Natural killer cell (primary cell): ENCODE measurements at regions not wholly inside any gene's neighbourhood (a gene's known extent, or its start where the extent isn't known, plus 50 kb on each side); places are given as distances from the start of the nearest gene placed in this dataset.
"Not testable (repeated sequence)": the region's sequence is repeated elsewhere in the genome, so short reads cannot be mapped to it uniquely, and the experiment has no call there.

Experiments
- ATAC-seq, 3 donors: fragments of 150-1000 bp in 2 of 3; fragments of 200-7000 bp in 1 of 3; cut with Tn5 transposase; 1 replicate in 1 of 3; 2 replicates in 2 of 3; pipeline ENCODE4 v1.10.0; 2021; ENCODE audit warnings: mild to moderate bottlenecking in 2 of 3, moderate library complexity in 2 of 3
- DNase-seq, 2 donors: peaks; one replicate each; pipeline versions ENCODE4 v3.0.0 to v3.0.0-alpha.2; 2013 to 2021; ENCODE audit warnings: mixed read lengths in 1 of 2
- H3K27ac ChIP-seq: one replicate; pipeline ENCODE4 v1.5.1; 2013; ENCODE audit warnings: mild to moderate bottlenecking, low read length
- H3K27me3 ChIP-seq: one replicate; pipeline ENCODE4 v1.6.1; 2013; ENCODE audit warnings: low read length; ENCODE audit not compliant: control insufficient read depth, insufficient read depth
- H3K36me3 ChIP-seq: one replicate; pipeline ENCODE4 v1.6.1; 2013; ENCODE audit warnings: low read length; ENCODE audit not compliant: control insufficient read depth, insufficient read depth
- H3K4me1 ChIP-seq: one replicate; pipeline ENCODE4 v1.6.1; 2013; ENCODE audit warnings: low read length; ENCODE audit not compliant: control insufficient read depth, insufficient read depth
- H3K4me3 ChIP-seq: one replicate; pipeline ENCODE4 v1.5.1; 2013; ENCODE audit warnings: low read length
- H3K9me3 ChIP-seq: one replicate; pipeline ENCODE4 v1.6.1; 2013; ENCODE audit warnings: low read length; ENCODE audit not compliant: control insufficient read depth, insufficient read depth
- H3K27ac Mint-ChIP-seq, 2 donors: one replicate each; pipeline ENCODE4 v1.8.0; 2022; ENCODE audit warnings: mild to moderate bottlenecking in 2 of 2, mixed read lengths in 2 of 2, moderate library complexity in 1 of 2
- H3K27me3 Mint-ChIP-seq, 2 donors: one replicate each; pipeline ENCODE4 v1.8.0; 2022; ENCODE audit warnings: low read depth in 2 of 2, mixed read lengths in 2 of 2
- H3K36me3 Mint-ChIP-seq: one replicate; pipeline ENCODE4 v1.8.0; 2022; ENCODE audit warnings: mixed read lengths
- H3K4me1 Mint-ChIP-seq, 2 donors: one replicate each; pipeline ENCODE4 v1.8.0; 2022; ENCODE audit warnings: mixed read lengths in 2 of 2
- H3K4me3 Mint-ChIP-seq: one replicate; pipeline ENCODE4 v1.8.0; 2022; ENCODE audit warnings: mild to moderate bottlenecking, moderate library complexity, mixed read lengths
- H3K9me3 Mint-ChIP-seq, 2 donors: one replicate each; pipeline ENCODE4 v1.8.0; 2022; ENCODE audit warnings: mixed read lengths in 2 of 2
- WGBS: methylation state at CpG from one replicate; pipeline ENCODE4 v1.1.7; 2013; ENCODE audit warnings: missing lambda C conversion rate; ENCODE audit not compliant: insufficient coverage; 5-methylcytosine and 5-hydroxymethylcytosine counted together
- intact Hi-C: fragments of 100-400 bp; cut with micrococcal nuclease; formaldehyde crosslinking; loops from one replicate; pipeline ENCODE4 v1.14.2; 2022
- TF ChIP-seq, protein P1 (sequence below): fragments of 200-600 bp; IDR thresholded peaks from one replicate; pipeline ENCODE4 v1.8.0; 2022; ENCODE audit warnings: antibody characterized with exemption

DNA sequence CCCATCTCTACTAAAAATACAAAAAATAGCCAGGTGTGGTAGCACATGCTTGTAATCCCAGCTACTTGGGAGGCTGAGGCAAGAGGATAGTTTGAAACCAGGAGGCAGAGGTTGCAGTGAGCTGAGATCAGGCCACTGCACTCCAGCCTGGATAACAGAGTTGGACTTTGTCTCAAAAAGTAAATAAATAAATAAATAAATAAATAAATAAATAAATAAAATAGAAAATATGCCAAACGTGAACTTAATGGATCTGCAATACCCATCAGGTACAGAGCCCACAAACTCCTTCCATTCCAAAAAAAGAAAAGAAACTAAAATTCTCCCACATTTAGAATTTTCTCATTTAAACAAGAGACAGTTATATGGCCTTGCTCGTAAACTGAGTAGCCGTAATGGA lies 702.7 kb downstream of the CDH18 start:
- Histone ChIP-seq H3K27me3 (no peaks in the 10 kb centered on the region), H3K4me1 (no peaks in the 10 kb centered on the region), H3K4me3 (no peak overlapping the region), H3K9me3 (peaks cover 12% of the 10 kb centered on the region), H3K27ac (no peak overlapping the region), H3K36me3 (no peaks in the 10 kb centered on the region)
- Mint-ChIP-seq H3K4me3 (no peak overlapping the region), H3K9me3 (peaks cover 15 to 22% of the 10 kb centered on the region in 2 donors), H3K36me3 (peaks cover 8% of the 10 kb centered on the region), H3K27ac (no peak overlapping the region), H3K4me1 (no peaks in the 10 kb centered on the region), H3K27me3 (no peaks in the 10 kb centered on the region)
- no peak for DNase-seq
- 86% methylated on average over 1 of the region's 3 CpGs for WGBS
- ATAC-seq: no peak
- TF ChIP-seq, protein P1, sequence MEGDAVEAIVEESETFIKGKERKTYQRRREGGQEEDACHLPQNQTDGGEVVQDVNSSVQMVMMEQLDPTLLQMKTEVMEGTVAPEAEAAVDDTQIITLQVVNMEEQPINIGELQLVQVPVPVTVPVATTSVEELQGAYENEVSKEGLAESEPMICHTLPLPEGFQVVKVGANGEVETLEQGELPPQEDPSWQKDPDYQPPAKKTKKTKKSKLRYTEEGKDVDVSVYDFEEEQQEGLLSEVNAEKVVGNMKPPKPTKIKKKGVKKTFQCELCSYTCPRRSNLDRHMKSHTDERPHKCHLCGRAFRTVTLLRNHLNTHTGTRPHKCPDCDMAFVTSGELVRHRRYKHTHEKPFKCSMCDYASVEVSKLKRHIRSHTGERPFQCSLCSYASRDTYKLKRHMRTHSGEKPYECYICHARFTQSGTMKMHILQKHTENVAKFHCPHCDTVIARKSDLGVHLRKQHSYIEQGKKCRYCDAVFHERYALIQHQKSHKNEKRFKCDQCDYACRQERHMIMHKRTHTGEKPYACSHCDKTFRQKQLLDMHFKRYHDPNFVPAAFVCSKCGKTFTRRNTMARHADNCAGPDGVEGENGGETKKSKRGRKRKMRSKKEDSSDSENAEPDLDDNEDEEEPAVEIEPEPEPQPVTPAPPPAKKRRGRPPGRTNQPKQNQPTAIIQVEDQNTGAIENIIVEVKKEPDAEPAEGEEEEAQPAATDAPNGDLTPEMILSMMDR: no peak
- intact Hi-C loops: no loop called here

DNA sequence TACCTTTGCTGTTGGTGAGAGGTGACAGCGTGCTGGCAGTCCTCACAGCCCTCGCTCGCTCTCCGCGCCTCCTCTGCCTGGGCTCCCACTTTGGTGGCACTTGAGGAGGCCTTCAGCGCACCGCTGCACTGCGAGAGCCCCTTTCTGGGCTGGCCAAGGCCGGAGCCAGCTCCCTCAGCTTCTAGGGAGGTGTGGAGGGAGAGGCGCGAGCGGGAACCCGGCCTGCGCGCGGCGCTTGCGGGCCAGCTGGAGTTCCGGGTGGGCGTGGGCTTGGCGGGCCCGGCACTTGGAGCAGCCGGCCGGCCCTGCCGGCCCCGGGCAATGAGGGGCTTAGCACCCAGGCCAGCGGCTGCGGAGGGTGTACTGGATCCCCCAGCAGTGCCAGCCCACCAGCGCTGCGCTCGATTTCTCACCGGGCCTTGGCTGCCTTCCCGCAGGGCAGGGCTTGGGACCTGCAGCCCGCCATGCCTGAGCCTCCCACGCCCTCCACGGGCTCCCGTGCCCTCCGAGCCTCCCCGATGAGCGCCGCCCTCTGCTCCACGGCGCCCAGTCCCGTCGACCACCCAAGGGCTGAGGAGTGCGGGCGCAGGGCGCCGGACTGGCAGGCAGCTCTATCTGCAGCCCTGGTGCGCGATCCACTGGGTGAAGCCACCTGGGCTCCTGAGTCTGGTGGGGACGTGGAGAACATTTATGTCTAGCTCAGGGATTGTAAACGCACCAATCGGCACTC lies 700.3 kb downstream of the CDH18 start:
- H3K36me3 Mint-ChIP-seq, H3K4me1 ChIP-seq, H3K27me3 ChIP-seq, H3K36me3 ChIP-seq, H3K4me3 ChIP-seq, ATAC-seq, H3K4me1 Mint-ChIP-seq, DNase-seq, H3K27me3 Mint-ChIP-seq, intact Hi-C loops, H3K27ac Mint-ChIP-seq, H3K4me3 Mint-ChIP-seq, H3K27ac ChIP-seq: not testable (repeated sequence)
- peaks cover 15% of the 10 kb centered on the region for H3K9me3 ChIP-seq
- 90% methylated on average over 54 of the region's 54 CpGs for WGBS
- peaks cover 10 to 18% of the 10 kb centered on the region in 2 donors for H3K9me3 Mint-ChIP-seq

DNA sequence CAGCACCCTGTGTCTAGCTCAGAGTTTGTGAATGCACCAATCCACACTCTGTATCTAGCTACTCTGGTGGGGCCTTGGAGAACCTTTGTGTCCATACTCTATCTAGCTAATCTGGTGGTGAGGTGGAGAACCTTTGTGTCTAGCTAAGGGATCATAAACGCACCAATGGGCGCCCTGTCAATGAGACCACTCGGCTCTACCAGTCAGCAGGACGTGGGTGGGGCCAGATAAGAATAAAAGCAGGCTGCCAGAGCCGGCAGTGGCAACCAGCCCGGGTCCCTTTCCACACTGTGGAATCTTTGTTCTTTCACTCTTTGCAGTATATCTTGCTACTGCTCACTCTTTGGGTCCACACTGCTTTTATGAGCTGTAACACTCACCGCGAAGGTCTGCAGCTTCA lies 699.7 kb downstream of the CDH18 start:
- DNase-seq, H3K4me3 ChIP-seq, H3K4me1 ChIP-seq, H3K36me3 ChIP-seq, H3K4me1 Mint-ChIP-seq, H3K27me3 ChIP-seq, H3K27ac ChIP-seq, H3K27ac Mint-ChIP-seq, H3K4me3 Mint-ChIP-seq, H3K36me3 Mint-ChIP-seq, H3K27me3 Mint-ChIP-seq, intact Hi-C loops, ATAC-seq: not testable (repeated sequence)
- H3K9me3 ChIP-seq: peaks cover 15% of the 10 kb centered on the region
- WGBS: 84% methylated on average over 8 of the region's 8 CpGs
- H3K9me3 Mint-ChIP-seq: peaks cover 13 to 15% of the 10 kb centered on the region in 2 donors

DNA sequence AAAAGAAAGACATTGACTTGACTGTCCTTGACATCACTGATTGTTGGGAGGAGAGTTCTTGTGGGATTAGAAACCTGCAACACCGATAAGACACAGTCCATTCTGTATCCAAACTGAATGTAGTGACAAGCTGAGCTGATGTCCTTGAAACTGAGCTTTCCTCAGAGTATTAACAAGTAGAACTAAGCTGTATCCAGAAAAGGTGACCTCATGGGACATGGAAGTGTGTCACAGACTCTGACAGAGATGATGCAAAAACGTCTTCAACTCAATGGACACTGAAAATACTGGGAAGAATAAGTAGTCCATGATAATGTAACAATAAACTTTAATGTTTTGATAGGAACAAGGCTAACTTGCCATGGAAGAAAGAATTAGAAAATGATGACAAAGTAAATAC lies 690.1 kb downstream of the CDH18 start:
- Mint-ChIP-seq H3K4me3 (no peak overlapping the region), H3K4me1 (no peaks in the 10 kb centered on the region), H3K27me3 (no peaks in the 10 kb centered on the region), H3K27ac (no peak overlapping the region), H3K36me3 (peaks cover 6% of the 10 kb centered on the region), H3K9me3 (peaks cover 15 to 16% of the 10 kb centered on the region in 2 donors)
- H3K9me3 ChIP-seq: no peaks in the 10 kb centered on the region
- intact Hi-C loops: no loop called here
- no peaks in the 10 kb centered on the region for H3K4me1 ChIP-seq
- no peak overlapping the region for H3K4me3 ChIP-seq
- TF ChIP-seq, protein P1: no peak
- no peak for ATAC-seq
- 63% methylated on average over 2 of the region's 2 CpGs for WGBS
- H3K27me3 ChIP-seq: no peaks in the 10 kb centered on the region
- H3K27ac ChIP-seq: no peak overlapping the region
- no peaks in the 10 kb centered on the region for H3K36me3 ChIP-seq
- no peak for DNase-seq
